Activated effector memory CD4-positive, alpha-beta T cell treated with anti-CD3 and anti-CD28 coated beads, Interleukin-2, amount 50 U/mL, for 16 hours (primary cell): ENCODE measurements at regions not wholly inside any gene's neighbourhood (a gene's known extent, or its start where the extent isn't known, plus 50 kb on each side); places are given as distances from the start of the nearest gene placed in this dataset.
"Not testable (repeated sequence)": the region's sequence is repeated elsewhere in the genome, so short reads cannot be mapped to it uniquely, and the experiment has no call there.

Source experiments
- DNase-seq: peaks from one replicate; pipeline ENCODE4 v3.0.0-alpha.2; 2020

DNA sequence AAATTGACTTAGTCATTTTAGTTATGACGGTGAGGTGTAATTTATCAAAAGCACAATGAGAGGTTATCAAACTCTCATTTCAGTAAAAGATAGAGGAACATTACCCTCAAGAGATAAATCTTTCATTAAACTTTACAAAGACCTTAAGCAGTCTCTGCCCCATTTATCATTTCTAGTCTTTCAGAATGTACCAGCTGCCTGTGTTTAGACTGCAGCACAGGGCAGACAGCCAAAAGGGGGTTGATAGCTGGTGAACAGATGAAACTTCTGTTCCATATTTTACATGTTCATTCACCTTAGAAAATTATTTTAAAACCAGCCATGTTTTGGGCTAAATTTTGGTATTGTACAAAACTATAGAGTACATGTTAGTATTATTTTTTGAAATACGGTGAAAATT, 514.6 kb upstream of the CNTN3 start:
- DNase-seq = no peak

DNA sequence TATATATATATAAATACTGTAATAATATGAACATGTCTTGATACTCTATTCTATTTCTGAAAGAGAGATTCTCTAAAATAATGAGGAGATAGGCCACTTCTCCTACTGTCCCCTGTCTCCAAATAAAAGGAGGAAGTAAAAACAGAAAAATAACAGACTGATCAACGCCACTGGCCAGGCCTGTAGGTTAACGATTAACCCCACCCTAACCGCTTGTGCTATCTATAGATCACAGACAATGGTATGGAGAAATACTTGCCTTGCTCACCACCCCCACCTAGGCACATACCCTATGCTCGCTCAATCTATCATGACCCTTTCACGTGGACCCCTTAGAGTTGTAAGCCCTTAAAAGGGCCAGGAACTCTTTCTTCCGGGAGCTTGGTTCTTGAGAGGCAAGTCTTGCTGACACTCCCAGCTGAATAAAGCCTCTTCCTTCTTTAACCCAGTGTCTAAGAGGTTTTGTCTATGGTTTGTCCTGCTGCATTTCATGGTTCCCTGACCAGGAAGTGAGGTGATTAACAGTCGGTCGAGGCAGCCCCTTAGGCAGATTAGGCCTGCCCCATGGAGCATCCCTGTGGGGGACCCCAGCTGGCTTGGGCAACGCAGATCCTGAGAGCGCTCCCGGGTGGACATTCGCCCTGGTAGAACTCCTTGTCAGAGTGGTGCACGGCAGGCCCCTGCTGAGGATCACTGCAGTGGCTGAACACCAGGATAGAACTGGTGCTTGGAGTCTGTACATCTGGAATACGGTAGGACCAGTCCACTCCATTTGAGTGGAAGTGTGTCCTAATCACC, 521.8 kb upstream of the CNTN3 start:
- no peak for DNase-seq

DNA sequence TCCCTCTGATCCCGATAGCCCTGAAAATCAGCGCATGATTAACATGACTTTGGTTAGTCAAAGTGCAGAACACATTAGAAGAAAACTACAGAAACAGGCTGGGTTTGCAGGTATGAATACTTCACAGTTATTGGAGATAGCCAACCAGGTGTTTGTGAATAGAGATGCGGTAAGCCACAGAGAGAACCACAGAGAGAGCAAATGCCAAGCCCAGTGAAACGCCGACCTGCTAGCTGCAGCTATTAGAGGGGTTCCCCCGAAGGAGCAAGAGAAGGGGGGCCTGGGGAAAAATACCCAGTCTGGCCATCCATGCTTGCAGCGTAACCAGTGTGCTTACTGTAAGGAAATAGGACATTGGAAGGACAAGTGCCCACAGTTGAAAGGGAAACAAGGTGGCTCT, 523.9 kb upstream of the CNTN3 start:
- no peak for DNase-seq

DNA sequence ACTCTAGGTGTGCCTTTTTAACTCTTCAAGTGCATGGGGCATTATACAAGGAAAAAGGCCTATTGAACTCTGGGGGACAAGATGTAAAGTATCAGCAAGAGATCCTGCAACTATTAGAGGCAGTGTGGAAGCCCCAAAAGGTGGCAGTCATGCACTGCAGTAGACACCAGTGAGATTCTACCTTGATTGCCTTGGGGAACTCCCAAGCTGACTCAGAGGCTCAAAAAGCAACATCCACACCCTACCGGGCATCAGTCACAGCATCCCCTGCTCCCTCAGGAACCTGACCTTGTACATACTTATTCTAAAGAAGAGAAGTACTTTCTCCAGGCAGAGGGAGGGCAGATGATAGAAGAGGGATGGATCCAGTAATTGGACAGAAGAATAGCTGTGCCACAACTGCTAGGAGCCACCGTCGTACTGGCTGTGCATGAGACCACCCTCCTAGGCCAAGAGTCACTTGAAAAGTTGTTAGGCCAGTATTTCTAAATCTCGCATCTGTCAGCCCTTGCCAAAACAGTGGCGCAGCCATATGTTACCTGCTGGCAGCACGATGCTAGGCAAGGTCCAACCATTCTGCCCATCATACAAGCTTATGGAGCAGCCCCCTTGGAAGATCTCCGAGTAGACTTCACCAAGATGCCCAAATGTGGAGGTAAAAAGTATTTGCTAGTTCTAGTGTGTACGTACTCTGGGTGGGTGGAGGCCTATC, 523.1 kb upstream of the FRG2C start:
- DNase-seq = no peak

DNA sequence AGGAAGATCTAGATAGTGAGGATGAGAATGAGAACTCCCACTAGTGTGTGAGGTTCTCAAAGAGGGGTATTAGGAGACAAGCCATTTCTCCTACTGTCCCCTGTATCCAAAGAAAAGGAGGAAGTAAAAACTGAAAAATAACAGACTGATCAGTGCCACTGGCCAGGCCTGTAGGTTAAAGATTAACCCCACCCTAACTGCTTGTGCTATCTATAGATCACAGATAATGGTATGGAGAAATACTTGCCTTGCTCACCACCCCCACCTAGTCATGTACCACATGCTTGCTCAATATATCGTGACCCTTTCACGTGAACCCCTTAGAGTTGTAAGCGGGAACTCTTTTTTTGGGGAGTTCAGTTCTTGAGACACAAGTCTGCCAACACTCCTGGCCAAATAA, 519.7 kb upstream of the FRG2C start:
- DNase-seq = no peak

DNA sequence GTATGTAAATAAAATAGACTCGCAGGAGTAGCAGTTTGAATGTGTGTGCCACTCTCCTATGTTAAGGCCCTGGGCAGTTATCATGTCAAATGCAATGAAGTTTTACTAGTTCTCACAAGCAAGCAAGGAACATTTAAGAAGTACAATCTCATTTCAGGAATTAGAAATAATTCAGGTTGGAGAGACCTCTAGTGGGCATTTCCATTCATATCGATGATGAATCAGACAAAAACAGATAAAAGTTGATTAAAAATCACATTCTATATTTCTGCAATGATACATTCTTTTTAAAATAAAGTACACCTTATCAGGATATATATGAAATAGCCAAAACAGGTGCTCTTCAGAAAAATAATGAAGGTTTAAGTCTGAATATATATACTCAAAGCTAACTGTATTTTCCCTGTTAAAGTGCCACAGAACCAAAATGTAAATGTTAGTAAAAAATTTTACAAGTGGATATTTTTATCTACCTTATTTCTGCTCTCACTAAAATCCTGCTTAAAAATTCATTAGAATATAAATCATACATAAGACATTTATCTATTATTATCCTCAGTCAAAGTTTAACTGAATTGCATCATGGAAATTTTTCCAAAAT, 492.4 kb upstream of the FRG2C start:
- no peak for DNase-seq

DNA sequence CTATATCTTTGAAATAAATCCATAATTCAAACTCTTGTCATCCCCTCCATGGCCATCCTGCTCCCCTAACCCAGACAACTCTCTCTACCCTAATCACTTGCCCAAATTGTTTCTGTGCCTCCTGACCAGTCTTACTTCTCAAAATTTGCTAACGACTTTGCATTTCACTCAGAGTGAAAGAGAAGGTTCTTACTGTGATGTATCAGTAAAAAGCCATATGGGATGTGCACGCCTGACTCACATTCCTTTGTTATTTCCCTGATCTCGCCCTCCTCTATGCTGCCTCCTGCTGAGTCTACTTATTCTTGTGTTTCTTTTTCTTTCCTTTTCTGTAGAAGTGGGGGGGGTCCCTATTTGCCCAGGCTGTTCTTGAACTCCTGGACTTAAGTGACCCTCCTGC, 487.2 kb upstream of the FRG2C start:
- DNase-seq = no peak

DNA sequence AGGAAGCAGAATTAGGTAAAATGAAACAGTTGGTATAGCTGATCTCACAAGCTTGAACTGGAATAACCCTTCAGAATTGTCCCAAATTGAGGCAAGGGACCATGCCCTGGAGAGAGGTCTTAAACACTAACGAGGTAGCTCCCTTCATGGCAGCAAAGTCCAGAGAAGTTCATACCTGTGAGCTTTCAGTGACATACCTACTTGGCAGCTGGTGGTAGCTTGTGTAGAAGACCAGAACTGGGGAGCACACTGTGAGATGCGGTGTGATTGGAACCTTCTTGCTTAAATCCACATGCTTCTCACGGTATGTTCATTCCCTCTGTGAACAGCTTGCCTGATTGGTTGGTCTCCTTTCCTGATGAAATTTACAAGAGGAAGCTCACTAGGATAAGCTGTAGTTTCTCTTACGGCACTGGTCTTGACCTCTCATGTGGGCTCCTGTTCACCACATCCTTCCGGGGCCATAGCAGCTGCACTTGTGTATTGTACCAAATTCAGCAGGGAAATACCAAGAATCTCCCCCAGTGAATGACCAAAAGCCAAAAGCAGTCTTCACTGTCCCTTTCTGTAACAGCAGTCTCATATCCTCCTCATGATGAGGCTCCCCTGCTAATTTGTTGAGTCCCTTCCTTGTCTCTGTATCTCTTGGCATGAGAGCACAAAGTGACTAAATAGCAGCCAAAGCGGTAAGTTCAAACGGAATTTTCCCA, 483.7 kb upstream of the FRG2C start:
- no peak for DNase-seq

DNA sequence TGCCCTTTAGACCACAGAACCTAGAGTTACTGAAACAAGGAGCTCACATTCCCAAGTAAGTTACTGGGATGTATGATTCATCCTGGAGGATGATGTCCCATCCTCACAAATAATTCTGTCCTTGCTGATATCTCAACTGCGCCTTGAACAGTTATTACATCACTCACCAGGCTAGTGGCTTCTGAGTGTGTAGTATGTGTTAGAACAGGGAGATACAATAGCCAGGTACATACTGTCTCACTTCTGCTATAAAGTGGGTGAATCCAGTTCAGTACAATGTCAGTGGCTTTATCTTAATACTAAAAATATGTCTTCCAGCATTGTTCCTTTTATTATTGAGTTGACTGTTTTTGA, 483.2 kb upstream of the FRG2C start:
- DNase-seq = no peak

DNA sequence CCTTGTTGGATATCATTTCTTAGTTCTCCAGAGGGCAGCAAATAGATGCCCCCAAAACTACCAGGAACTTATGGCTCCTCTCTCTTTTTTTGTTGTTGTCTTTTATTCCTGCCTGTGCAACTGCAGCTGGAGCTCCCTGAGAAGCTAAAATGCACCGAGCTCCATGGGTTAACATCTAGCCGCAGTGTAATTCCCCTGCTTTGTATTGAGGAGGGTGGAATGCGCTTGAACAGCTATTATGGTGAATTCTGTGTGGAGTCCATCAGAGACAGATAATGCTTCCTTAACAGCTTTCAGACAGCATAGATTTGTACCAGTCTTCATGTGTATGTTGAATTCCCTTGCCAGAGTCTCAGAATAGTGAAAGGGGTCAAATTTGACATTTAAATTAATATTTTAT, 475.2 kb upstream of the FRG2C start:
- no peak for DNase-seq

DNA sequence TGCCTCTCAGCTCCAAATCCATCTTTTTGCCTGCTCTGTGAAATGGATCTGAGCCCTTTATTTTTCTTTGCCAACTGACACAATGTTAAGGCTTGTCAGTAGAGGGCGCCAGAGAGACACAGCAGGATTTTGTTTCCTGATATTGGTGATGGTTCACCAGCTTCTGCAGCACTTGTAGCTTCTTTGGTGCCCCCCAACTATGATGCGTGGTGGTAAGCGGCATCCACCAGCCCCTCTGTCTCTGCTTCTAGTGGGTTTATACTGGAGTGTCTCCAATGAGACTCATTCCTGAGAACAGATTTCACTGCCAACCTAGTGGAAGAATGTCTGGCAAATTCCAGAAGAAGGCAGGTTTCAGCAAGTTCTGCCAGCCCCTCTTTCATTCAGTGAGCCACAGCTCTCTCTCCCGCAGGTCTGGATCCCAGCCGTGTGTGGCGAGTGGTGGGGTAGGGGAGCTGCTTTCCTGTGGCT, 471.9 kb upstream of the FRG2C start:
- DNase-seq = peak; percentile 70

DNA sequence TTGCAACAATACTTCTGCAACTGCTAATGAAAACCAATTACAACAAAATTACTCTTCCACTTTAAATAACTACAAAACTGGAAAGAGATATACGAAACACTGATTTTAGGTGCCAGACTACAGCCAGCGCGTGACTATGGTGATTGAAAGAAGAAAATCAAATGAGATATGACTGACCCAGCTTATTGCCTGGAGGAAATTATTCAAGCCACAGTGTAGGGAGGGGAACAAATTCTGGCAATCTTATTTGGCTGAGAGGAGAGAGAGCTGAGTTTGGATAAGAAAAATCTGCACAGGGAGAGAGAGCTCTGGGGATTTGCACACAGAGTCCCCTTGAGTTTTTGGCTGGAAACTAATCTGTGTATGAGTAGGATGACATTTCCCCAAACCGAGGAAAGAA, 470.3 kb upstream of the FRG2C start:
- DNase-seq = no peak

DNA sequence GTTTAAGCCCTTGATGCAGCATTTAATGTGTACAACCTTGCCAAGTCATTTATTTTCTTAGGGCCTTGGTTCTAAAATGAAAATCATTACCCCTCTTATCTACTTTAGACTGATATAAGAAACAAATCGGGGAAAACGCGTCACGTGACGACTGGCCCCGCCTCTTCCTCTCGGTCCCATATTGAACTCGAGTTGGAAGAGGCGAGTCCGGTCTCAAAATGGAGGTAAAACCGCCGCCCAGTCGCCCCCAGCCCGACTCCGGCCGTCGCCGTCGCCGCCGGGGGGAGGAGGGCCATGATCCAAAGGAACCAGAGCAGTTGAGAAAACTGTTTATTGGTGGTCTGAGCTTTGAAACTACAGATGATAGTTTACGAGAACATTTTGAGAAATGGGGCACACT, 449.8 kb upstream of the FRG2C start:
- DNase-seq = not testable (repeated sequence)

DNA sequence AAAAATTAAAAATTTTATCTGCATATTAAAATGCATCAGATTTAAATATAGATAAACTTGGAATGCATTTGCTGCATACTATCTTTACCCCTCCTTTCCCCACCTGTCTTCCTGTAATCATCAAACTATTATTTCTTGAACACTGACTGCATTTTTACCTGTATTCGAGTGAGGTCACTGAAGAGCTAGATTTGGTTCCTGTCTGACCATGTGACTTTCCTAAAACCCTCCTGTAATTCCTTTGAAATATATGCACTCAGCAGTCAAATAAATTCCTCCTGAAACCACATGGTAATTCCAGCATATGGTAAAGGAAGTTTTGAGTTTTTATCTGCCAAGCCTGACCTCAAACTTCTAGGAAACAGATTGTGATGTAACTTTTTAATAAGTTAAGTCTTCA, 445.6 kb upstream of the FRG2C start:
- no peak for DNase-seq

DNA sequence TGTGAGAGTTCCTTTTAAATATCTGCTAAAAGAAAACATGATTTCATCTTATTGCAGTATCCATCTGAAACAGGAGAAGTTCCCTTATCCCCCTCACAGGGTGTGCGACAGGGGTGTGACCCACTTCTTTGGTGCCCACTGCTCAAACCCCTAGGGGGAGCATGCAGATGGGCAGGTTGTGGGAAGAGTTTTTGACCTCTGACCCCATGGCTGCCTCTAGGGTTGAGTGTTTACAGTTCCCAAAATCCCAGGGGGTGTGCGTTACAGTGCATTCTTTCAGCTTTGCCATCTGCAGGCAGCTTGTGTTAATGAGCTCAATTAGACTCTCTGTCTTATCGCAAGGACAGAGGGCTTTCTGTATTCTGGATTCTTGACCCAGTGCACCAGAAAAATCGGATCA, 443.2 kb upstream of the FRG2C start:
- DNase-seq = no peak

DNA sequence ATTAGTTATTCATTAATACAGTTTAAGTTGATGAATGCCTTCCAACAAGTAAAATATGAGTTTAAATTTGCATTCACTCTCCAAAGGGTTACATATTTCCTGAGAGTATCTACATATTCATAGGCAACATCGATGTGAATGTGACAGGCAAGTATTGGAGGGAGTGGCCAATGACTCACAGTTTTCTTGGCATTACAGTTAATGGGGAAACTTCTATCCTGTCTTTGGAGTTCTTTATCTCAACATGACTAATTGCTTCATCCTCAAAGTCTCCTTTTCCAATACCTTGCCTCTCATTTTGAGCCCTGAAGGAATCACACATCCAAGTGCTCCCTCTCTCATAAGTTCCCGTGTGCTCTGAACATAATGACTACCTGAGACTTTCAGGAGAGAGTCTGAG, 439.7 kb upstream of the FRG2C start:
- no peak for DNase-seq

DNA sequence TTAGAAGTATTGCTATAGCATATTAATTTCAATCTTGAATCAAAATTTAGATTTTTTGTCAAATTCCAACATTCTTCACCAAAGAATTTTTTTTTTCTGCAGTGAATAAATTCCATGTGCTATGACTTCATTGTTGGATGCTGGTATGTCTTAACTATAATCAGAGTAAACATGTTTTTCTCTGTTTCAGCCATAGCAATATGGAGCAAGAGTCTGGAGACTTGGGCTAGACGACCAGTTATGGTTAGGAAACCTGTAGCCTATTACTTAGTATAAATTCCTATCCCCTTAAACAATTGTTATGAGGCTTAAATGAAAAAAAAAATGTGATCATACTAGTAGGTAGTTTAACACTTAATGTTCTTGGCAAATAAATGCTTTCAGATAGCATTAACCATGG, 431.9 kb upstream of the FRG2C start:
- no peak for DNase-seq

DNA sequence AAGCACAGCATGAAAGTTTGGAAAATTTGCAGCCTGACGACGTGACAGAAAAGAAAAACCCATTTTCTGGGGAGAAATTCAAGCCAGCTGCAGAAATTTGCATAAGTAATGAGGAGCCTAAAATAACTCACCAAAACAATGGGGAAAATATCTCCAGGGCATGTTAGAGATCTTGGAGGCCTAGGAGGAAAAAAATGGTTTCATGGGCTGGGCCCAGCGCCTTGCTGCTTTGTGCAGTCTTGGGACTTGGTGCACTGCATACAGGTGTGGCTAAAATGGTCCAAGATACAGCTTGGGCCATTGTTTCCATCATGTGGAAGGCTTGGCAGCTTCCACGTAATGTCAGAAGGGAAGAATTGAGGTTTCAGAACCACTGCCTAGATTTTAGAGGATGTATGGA, 428.5 kb upstream of the FRG2C start:
- DNase-seq = no peak

DNA sequence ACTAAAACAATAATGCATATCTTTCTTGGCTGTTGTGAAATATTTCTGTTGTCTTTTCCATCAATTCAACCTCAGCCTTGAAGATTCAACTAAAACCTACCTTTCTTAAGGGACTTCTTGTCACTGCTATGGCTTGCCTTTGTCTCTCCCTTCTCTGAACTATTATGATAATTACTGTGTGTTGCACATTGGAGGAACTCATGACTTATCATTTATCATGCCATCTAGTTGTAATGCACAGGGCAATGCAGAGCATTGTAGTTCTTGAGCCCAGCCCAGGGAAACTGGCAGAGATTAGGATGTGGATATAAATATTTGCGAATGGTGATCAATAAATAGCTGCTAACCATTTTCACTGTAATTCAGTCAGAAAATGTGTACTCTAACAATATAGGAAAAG, 427.1 kb upstream of the FRG2C start:
- no peak for DNase-seq

DNA sequence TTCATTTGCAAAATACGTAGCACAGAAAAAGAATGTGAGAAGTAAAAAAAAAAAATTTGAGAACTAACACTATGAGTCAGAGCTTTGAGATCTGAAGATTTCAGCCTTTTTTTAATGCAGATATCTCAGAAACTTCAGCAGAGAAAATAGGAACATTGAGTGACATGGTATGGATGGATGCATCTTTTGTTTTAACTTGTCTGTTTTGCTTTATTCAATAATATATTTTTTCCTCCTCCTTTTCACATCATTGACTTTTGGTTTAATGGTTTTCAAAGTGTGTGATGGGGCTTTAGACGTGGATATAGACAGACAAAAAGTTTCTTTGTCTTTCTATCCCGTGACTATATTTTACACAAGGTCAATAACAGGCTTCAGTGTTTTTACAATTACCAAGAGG, 426.7 kb upstream of the FRG2C start:
- DNase-seq = no peak

DNA sequence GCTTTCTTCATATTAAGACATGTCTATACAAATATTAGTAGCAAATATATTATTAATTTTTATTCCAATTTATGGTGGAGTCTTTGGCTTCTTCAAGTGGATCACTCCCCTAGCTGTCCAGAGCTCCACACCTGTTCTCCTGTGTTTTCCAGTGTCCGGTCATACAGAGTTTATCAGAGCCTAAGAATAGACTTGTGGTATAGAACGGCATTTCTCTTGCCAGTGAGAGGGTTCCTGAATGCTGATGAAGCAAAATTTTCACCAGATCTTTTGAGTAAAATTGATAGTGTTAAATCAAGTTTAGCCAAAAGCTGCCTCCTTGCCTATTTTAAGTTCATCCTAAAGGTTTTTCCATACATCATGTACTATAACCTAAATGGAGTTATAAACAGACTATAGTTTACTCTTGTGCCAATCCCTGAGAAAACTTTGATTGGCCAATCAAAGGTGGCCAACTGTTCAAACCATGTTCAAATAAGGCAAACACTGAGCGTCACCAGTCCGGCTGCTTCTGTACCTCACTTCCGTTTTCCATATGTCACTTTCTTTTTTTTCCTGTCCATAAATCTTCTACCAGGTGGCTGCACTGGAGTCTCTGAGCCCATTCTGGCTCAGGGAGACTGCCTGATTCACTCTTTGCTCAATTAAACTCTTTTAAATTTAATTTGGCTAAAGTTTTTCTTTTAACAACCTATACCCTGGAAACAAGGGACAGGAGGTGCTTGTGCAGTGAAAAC, 422.7 kb upstream of the FRG2C start:
- not testable (repeated sequence) for DNase-seq

DNA sequence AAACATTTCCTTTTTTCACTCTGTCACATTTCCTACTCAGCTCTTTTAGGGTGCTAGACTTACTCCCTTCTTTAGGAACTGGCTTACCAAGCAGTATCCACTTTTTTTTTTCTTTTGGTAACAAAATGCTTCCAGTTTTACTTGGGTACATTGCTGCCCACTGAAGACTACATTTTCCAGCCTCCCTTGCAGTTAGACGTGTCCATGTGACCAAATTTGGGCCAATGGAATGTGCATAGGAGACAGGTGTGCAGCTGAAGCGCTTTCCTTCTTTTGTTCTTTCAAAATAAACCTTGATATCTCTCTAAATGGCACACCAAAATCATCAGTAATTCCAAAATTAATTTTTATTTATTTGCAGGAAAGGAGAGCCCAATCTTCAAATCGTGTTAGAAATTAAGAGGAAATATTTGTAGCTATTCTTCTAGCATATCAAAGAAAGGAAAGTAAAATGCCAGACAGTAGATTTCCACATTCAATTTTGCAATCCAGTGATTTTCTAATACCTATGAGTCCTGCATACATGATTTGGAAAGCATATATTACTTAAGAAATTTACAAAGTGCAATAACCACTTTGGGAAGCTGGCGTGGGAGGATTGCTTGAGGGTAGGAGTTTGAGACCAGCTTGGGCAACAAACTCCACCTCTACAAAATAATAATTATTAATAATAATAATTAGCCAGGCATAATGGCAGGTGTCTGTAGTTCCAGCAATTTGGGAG, 422.0 kb upstream of the FRG2C start:
- DNase-seq = no peak
